Smooth muscle cell (in vitro differentiated cells): ENCODE measurements at regions not wholly inside any gene's neighbourhood (a gene's known extent, or its start where the extent isn't known, plus 50 kb on each side); places are given as distances from the start of the nearest gene placed in this dataset.

ENCODE experiments used
- DNase-seq: peaks from one replicate; lab custom pipeline; 2025; ENCODE audit not compliant: unreplicated experiment; lab: John Stamatoyannopoulos, UW
- H2AFZ ChIP-seq: fragments of 200-600 bp; sonication (generic); 2 replicates; pipeline ENCODE4 v1.6.0; 2016; ENCODE audit warnings: antibody characterized with exemption, low read depth, mild to moderate bottlenecking
- H3F3A ChIP-seq: fragments of 200-600 bp; sonication (generic); 2 replicates; pipeline ENCODE4 v1.6.0; 2017; ENCODE audit warnings: antibody characterized with exemption, low read depth
- H3K27ac ChIP-seq: fragments of 200-600 bp; sonication (generic); 2 replicates; pipeline ENCODE4 v1.5.1; 2016; ENCODE audit warnings: low read depth, mild to moderate bottlenecking
- H3K27me3 ChIP-seq: fragments of 200-600 bp; sonication (generic); 2 replicates; pipeline ENCODE4 v1.6.1; 2016; ENCODE audit warnings: low read depth, mild to moderate bottlenecking
- H3K36me3 ChIP-seq: fragments of 200-600 bp; sonication (generic); 2 replicates; pipeline ENCODE4 v1.5.1; 2016; ENCODE audit warnings: low read depth
- H3K4me1 ChIP-seq: fragments of 200-600 bp; sonication (generic); 2 replicates; pipeline ENCODE4 v1.5.1; 2016; ENCODE audit warnings: low read depth
- H3K4me2 ChIP-seq: fragments of 200-600 bp; sonication (generic); 2 replicates; pipeline ENCODE4 v1.6.0; 2016; ENCODE audit warnings: mild to moderate bottlenecking
- H3K4me3 ChIP-seq: fragments of 200-600 bp; sonication (generic); 2 replicates; pipeline ENCODE4 v1.5.1; 2016; ENCODE audit warnings: mild to moderate bottlenecking
- H3K79me2 ChIP-seq: fragments of 200-600 bp; sonication (generic); 2 replicates; pipeline ENCODE4 v1.6.0; 2016; ENCODE audit warnings: low read depth, mild to moderate bottlenecking
- H3K9ac ChIP-seq: fragments of 200-600 bp; sonication (generic); 2 replicates; pipeline ENCODE4 v1.6.0; 2016; ENCODE audit warnings: low read depth
- H3K9me3 ChIP-seq: fragments of 200-600 bp; sonication (generic); replicated peaks from 2 replicates; pipeline ENCODE4 v1.5.1; 2016; ENCODE audit warnings: low read depth
- H4K20me1 ChIP-seq: fragments of 200-600 bp; sonication (generic); 2 replicates; pipeline ENCODE4 v1.6.0; 2016; ENCODE audit warnings: low read depth
- CTCF ChIP-seq: fragments of 200-600 bp; sonication (generic); IDR thresholded peaks from 2 replicates; pipeline ENCODE4 v1.5.1; 2017; ENCODE audit warnings: borderline replicate concordance, mild to moderate bottlenecking, antibody characterized with exemption; ENCODE audit not compliant: insufficient read depth, poor library complexity, severe bottlenecking
- WGBS: methylation state at CpG from one replicate; pipeline ENCODE4 v1.1.7; 2016; ENCODE audit warnings: low lambda C conversion rate; 5-methylcytosine and 5-hydroxymethylcytosine counted together

GRCh38 chr14:81681541-81681940 is 147.9 kb upstream of the SEL1L start:
- Histone ChIP-seq H3K4me3 (no peak overlapping the region), H3K9ac (no peak overlapping the region), H3K79me2 (no peaks in the 10 kb centered on the region), H3K4me1 (peaks cover 12% of the 10 kb centered on the region), H3K36me3 (no peaks in the 10 kb centered on the region), H3K9me3 (no peaks in the 10 kb centered on the region), H3K4me2 (no peak overlapping the region), H3F3A (no peaks in the 10 kb centered on the region), H3K27me3 (no peaks in the 10 kb centered on the region), H3K27ac (no peak overlapping the region), H2AFZ (no peak overlapping the region), H4K20me1 (no peaks in the 10 kb centered on the region)
- 58% methylated on average over 3 of the region's 3 CpGs for WGBS
- no peak for TF ChIP-seq CTCF
- DNase-seq: no peak

- Histone ChIP-seq H3K27ac (no peak overlapping the region), H3K79me2 (no peaks in the 10 kb centered on the region), H4K20me1 (no peaks in the 10 kb centered on the region), H3K4me1 (peaks cover 12% of the 10 kb centered on the region), H3K4me2 (no peak overlapping the region), H3K4me3 (no peak overlapping the region), H3K9me3 (no peaks in the 10 kb centered on the region), H2AFZ (no peak overlapping the region), H3K9ac (no peak overlapping the region), H3K27me3 (no peaks in the 10 kb centered on the region), H3K36me3 (no peaks in the 10 kb centered on the region), H3F3A (no peaks in the 10 kb centered on the region)
- no peak for TF ChIP-seq CTCF
- DNase-seq: no peak
- WGBS: 78% methylated on average over 1 of the region's 1 CpG
These were observed 148.5 kb upstream of the SEL1L start for GRCh38 chr14:81682134-81682533.

GRCh38 chr14:81682701-81683100 is 149.0 kb upstream of the SEL1L start:
- H3K79me2 ChIP-seq: no peaks in the 10 kb centered on the region
- no peak overlapping the region for H3K27ac ChIP-seq
- H3K9me3 ChIP-seq: no peaks in the 10 kb centered on the region
- no peak overlapping the region for H3K9ac ChIP-seq
- no peak overlapping the region for H2AFZ ChIP-seq
- no peak overlapping the region for H3K4me3 ChIP-seq
- H3F3A ChIP-seq: no peaks in the 10 kb centered on the region
- no peaks in the 10 kb centered on the region for H3K36me3 ChIP-seq
- DNase-seq: no peak
- peaks cover 12% of the 10 kb centered on the region for H3K4me1 ChIP-seq
- H4K20me1 ChIP-seq: no peaks in the 10 kb centered on the region
- WGBS: 86% methylated on average over 2 of the region's 2 CpGs
- H3K27me3 ChIP-seq: no peaks in the 10 kb centered on the region
- H3K4me2 ChIP-seq: no peak overlapping the region
- no peak for TF ChIP-seq CTCF

- Histone ChIP-seq H3K79me2 (no peaks in the 10 kb centered on the region), H3K4me1 (peaks cover 12% of the 10 kb centered on the region), H4K20me1 (no peaks in the 10 kb centered on the region), H2AFZ (no peak overlapping the region), H3K4me3 (no peak overlapping the region), H3K9ac (no peak overlapping the region), H3K4me2 (no peak overlapping the region), H3K36me3 (no peaks in the 10 kb centered on the region), H3K27ac (no peak overlapping the region), H3K27me3 (no peaks in the 10 kb centered on the region), H3K9me3 (no peaks in the 10 kb centered on the region), H3F3A (no peaks in the 10 kb centered on the region)
- DNase-seq: no peak
- no peak for TF ChIP-seq CTCF
- 94% methylated on average over 1 of the region's 1 CpG for WGBS
These were observed 151.0 kb upstream of the SEL1L start for GRCh38 chr14:81684696-81685095.
